ENCODE measurements at regions not wholly inside any gene's neighbourhood (a gene's known extent, or its start where the extent isn't known, plus 50 kb on each side); places are given as distances from the start of the nearest gene placed in this dataset.

DNA sequence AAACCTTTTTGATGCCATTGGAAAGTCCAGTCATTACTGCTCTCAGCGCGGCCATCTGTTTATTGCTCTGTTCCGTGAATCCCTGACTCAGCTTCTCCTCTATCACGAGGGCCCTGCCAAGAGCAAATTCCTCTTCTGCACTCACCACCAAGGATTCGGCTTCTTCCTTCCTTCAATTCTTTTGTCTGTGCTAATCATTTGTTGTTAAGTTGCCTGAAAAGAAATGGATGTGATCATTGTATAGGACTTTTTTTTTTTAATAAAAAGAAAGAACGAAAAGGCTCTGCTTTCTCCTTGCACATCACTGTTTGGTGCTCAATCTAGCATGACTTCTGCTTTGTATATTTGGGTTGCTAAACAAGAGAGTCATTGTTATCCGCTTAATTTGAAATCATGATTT, 128.7 kb upstream of the PIK3R1 start:
- H3K27ac ChIP-seq (ENCODE audit: low read depth, low read length), result no peak overlapping the region
- no peak overlapping the region for H3K9ac ChIP-seq (ENCODE audit: low read length)
- H2AFZ ChIP-seq (ENCODE audit: low read depth, low read length, severe bottlenecking), result no peak overlapping the region
- H3K36me3 ChIP-seq (ENCODE audit: low read length), result no peaks in the 10 kb centered on the region
- no peak overlapping the region for H3K4me3 ChIP-seq (ENCODE audit: insufficient read depth, low read length, poor library complexity, severe bottlenecking)
- TF ChIP-seq, protein P1, sequence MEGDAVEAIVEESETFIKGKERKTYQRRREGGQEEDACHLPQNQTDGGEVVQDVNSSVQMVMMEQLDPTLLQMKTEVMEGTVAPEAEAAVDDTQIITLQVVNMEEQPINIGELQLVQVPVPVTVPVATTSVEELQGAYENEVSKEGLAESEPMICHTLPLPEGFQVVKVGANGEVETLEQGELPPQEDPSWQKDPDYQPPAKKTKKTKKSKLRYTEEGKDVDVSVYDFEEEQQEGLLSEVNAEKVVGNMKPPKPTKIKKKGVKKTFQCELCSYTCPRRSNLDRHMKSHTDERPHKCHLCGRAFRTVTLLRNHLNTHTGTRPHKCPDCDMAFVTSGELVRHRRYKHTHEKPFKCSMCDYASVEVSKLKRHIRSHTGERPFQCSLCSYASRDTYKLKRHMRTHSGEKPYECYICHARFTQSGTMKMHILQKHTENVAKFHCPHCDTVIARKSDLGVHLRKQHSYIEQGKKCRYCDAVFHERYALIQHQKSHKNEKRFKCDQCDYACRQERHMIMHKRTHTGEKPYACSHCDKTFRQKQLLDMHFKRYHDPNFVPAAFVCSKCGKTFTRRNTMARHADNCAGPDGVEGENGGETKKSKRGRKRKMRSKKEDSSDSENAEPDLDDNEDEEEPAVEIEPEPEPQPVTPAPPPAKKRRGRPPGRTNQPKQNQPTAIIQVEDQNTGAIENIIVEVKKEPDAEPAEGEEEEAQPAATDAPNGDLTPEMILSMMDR (IDR thresholded peaks at IDR 0.05; ENCODE audit: insufficient read depth, low read length, poor library complexity, severe bottlenecking), result no peak
- TF ChIP-seq EZH2phosphoT487 (conservative IDR thresholded peaks at IDR 0.05; ENCODE audit: low read length), result no peak
- H3K4me2 ChIP-seq (ENCODE audit: low read depth, low read length, poor library complexity, severe bottlenecking), result no peak overlapping the region
- H3K9me2 ChIP-seq (replicated peaks; ENCODE audit: insufficient read depth, low read length), result no peaks in the 10 kb centered on the region
- H3F3A ChIP-seq (ENCODE audit: insufficient read depth), result no peaks in the 10 kb centered on the region
- no peaks in the 10 kb centered on the region for H3K9me3 ChIP-seq (ENCODE audit: insufficient read depth, low read length)
- no peaks in the 10 kb centered on the region for H3K27me3 ChIP-seq (ENCODE audit: low read length)
- no peaks in the 10 kb centered on the region for H4K20me1 ChIP-seq (ENCODE audit: low read depth, low read length)
- H3K79me2 ChIP-seq (ENCODE audit: insufficient read depth, low read length), result no peaks in the 10 kb centered on the region

- Histone ChIP-seq H3K9me3 (ENCODE audit: insufficient read depth, low read length) (no peaks in the 10 kb centered on the region), H3K9me2 (replicated peaks; ENCODE audit: insufficient read depth, low read length) (no peaks in the 10 kb centered on the region), H3K36me3 (ENCODE audit: low read length) (no peaks in the 10 kb centered on the region), H3K27ac (ENCODE audit: low read depth, low read length) (no peak overlapping the region), H3K27me3 (ENCODE audit: low read length) (no peaks in the 10 kb centered on the region), H3K9ac (ENCODE audit: low read length) (no peak overlapping the region), H3F3A (ENCODE audit: insufficient read depth) (no peaks in the 10 kb centered on the region), H3K4me3 (ENCODE audit: insufficient read depth, low read length, poor library complexity, severe bottlenecking) (no peak overlapping the region), H3K79me2 (ENCODE audit: insufficient read depth, low read length) (no peaks in the 10 kb centered on the region), H2AFZ (ENCODE audit: low read depth, low read length, severe bottlenecking) (no peak overlapping the region), H4K20me1 (ENCODE audit: low read depth, low read length) (no peaks in the 10 kb centered on the region), H3K4me2 (ENCODE audit: low read depth, low read length, poor library complexity, severe bottlenecking) (no peak overlapping the region)
- no peak for TF ChIP-seq EZH2phosphoT487 (conservative IDR thresholded peaks at IDR 0.05; ENCODE audit: low read length)
- TF ChIP-seq, protein P1 (IDR thresholded peaks at IDR 0.05; ENCODE audit: insufficient read depth, low read length, poor library complexity, severe bottlenecking), result no peak
These were observed 129.1 kb upstream of the PIK3R1 start for GRCh38 chr5:68086439-68086838.

GRCh38 chr5:68084396-68084795, 131.2 kb upstream of the PIK3R1 start:
- H4K20me1 ChIP-seq (ENCODE audit: low read depth, low read length), result no peaks in the 10 kb centered on the region
- no peaks in the 10 kb centered on the region for H3K27me3 ChIP-seq (ENCODE audit: low read length)
- TF ChIP-seq, protein P1 (IDR thresholded peaks at IDR 0.05; ENCODE audit: insufficient read depth, low read length, poor library complexity, severe bottlenecking), result no peak
- no peak for TF ChIP-seq EZH2phosphoT487 (conservative IDR thresholded peaks at IDR 0.05; ENCODE audit: low read length)
- no peak overlapping the region for H2AFZ ChIP-seq (ENCODE audit: low read depth, low read length, severe bottlenecking)
- H3K4me2 ChIP-seq (ENCODE audit: low read depth, low read length, poor library complexity, severe bottlenecking), result no peak overlapping the region
- H3K9me2 ChIP-seq (replicated peaks; ENCODE audit: insufficient read depth, low read length), result no peaks in the 10 kb centered on the region
- H3K79me2 ChIP-seq (ENCODE audit: insufficient read depth, low read length), result no peaks in the 10 kb centered on the region
- no peak overlapping the region for H3K9ac ChIP-seq (ENCODE audit: low read length)
- H3K36me3 ChIP-seq (ENCODE audit: low read length), result no peaks in the 10 kb centered on the region
- H3F3A ChIP-seq (ENCODE audit: insufficient read depth), result no peaks in the 10 kb centered on the region
- H3K4me3 ChIP-seq (ENCODE audit: insufficient read depth, low read length, poor library complexity, severe bottlenecking), result no peak overlapping the region
- no peaks in the 10 kb centered on the region for H3K9me3 ChIP-seq (ENCODE audit: insufficient read depth, low read length)
- H3K27ac ChIP-seq (ENCODE audit: low read depth, low read length), result no peak overlapping the region
